ENCODE measurements at regions not wholly inside any gene's neighbourhood (a gene's known extent, or its start where the extent isn't known, plus 50 kb on each side); places are given as distances from the start of the nearest gene placed in this dataset.
"Not testable (repeated sequence)": the region's sequence is repeated elsewhere in the genome, so short reads cannot be mapped to it uniquely, and the experiment has no call there.

DNA sequence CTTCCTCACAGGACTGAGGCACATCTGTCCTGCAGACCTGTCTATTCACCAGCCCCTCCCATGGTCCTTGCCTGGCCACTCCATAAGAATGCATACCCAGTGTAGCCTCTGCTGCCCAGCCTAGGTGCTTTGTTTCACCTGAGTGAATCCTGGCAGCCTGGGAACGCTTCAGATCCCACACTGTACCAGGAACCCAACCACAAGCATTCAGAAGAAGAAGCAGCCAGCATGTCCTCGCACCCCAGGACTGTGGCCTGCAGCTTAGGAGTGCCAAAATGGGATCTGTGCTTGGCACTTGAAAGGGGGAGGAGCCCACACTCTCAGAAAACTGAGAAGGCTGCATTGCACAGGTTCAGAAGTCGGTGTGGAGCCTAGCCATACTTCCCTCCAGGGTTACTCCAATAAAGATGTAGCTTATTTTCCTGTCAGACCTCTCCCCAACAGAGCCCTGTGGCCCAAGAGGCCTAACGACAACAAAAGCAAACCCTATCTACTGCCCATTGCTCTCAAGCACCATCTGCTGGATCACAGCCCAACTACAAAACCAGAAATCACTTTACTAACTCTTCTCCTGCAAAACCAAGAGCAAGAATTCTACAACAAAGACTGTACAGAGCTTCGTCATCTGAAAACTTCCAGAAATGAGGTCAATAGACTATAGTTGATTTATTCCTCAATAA is 923.1 kb upstream of the NEGR1 start:
- H3K27me3 ChIP-seq: no peaks in the 10 kb centered on the region
- no peaks in the 10 kb centered on the region for H3K36me3 ChIP-seq
- H3K4me3 ChIP-seq: no peak overlapping the region
- H3K9me3 ChIP-seq: no peaks in the 10 kb centered on the region
- no peak overlapping the region for H3K27ac ChIP-seq
- intact Hi-C loops (cut with DNase I; ENCODE audit: low total_unique reads): no loop called here
- no peaks in the 10 kb centered on the region for H3K4me1 ChIP-seq
- no peak for TF ChIP-seq POLR2A (IDR thresholded peaks at IDR 0.05)
- TF ChIP-seq, protein P1, sequence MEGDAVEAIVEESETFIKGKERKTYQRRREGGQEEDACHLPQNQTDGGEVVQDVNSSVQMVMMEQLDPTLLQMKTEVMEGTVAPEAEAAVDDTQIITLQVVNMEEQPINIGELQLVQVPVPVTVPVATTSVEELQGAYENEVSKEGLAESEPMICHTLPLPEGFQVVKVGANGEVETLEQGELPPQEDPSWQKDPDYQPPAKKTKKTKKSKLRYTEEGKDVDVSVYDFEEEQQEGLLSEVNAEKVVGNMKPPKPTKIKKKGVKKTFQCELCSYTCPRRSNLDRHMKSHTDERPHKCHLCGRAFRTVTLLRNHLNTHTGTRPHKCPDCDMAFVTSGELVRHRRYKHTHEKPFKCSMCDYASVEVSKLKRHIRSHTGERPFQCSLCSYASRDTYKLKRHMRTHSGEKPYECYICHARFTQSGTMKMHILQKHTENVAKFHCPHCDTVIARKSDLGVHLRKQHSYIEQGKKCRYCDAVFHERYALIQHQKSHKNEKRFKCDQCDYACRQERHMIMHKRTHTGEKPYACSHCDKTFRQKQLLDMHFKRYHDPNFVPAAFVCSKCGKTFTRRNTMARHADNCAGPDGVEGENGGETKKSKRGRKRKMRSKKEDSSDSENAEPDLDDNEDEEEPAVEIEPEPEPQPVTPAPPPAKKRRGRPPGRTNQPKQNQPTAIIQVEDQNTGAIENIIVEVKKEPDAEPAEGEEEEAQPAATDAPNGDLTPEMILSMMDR (IDR thresholded peaks at IDR 0.05): no peak
- no peak for DNase-seq

DNA sequence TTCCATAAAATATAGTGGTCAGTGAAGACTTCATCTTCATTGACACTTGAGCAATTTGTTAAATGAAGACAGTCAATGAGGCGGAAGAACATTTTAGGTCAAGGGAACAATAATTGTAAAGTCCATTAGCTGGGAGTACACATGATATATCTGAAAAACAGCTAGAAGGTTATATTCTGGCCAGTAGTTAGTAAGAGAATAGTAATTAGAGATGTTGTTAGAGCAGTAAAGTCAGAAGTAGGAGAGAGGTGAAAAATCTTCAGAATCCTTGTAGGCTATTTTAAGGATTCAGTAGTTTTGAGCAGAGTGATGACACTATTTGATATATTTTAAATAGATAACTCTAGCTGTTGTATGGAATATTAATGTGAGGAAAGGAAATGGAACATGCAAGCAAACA is 915.6 kb upstream of the NEGR1 start:
- Histone ChIP-seq H3K27ac (no peak overlapping the region), H3K9me3 (no peaks in the 10 kb centered on the region), H3K4me1 (no peaks in the 10 kb centered on the region), H3K4me3 (no peak overlapping the region), H3K36me3 (no peaks in the 10 kb centered on the region), H3K27me3 (no peaks in the 10 kb centered on the region)
- TF ChIP-seq POLR2A (IDR thresholded peaks at IDR 0.05): no peak
- TF ChIP-seq, protein P1 (IDR thresholded peaks at IDR 0.05): no peak
- no peak for DNase-seq
- intact Hi-C loops (cut with DNase I; ENCODE audit: low total_unique reads): no loop called here

DNA sequence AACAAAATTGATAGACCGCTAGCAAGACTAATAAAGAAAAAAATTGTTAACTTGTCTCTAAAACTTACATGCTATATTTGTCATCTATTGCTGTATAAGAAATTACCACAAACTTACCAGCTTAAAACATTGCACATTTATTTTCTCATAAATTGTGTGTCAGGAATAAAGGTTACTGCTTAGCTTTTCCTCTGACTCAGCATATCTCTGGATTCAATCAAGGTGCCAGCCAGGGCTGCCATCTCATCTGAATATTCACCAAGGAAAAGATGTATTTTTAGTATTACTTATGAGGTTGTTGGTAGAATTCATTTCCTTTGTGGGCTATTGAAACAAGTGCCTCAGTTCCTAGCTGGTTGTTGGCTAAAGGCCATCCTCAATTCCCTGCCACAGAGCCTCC is 912.6 kb upstream of the NEGR1 start:
- Histone ChIP-seq H3K27ac (no peak overlapping the region), H3K4me1 (no peaks in the 10 kb centered on the region), H3K27me3 (no peaks in the 10 kb centered on the region), H3K36me3 (no peaks in the 10 kb centered on the region), H3K4me3 (no peak overlapping the region), H3K9me3 (no peaks in the 10 kb centered on the region)
- DNase-seq: no peak
- TF ChIP-seq POLR2A (IDR thresholded peaks at IDR 0.05): no peak
- TF ChIP-seq, protein P1 (IDR thresholded peaks at IDR 0.05): no peak
- intact Hi-C loops (cut with DNase I; ENCODE audit: low total_unique reads): no loop called here

DNA sequence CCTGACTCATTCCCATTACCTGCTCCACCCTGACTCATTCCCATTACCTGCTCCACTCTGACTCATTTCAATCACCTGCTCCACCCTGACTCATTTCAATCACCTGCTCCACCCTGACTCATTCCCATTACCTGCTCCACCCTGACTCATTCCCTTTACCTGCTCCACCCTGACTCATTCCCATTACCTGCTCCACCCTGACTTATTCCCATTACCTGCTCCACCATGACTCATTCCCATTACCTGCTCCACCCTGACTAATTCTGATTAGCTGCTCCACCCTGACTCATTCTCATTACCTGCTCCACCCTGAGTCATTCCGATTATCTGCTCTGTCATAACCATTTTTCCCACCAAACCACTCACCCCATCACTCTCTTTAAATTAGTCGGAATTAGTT is 901.2 kb upstream of the NEGR1 start:
- H3K4me1 ChIP-seq; H3K9me3 ChIP-seq; H3K4me3 ChIP-seq; H3K27me3 ChIP-seq; H3K36me3 ChIP-seq; intact Hi-C loops (cut with DNase I; ENCODE audit: low total_unique reads); DNase-seq; H3K27ac ChIP-seq: not testable (repeated sequence)

DNA sequence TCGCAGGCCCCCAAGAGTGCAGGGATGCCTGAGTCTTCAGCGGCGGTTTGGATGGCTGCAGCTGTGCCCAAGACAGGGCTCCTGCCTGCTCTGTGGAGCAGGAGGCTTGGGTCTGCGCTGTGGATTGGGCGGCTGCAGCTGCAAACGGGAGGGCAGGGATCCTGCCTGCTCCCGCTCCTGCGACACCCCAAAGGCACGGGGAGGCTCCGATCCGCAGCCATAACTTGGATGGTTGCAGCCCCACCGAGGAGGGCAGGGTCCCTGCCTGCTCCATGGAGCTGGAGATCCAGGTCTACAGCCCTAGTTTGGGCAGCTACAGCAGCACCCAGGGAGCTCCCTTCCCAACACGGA is 898.8 kb upstream of the NEGR1 start:
- DNase-seq: no peak
- Histone ChIP-seq H3K27me3 (no peaks in the 10 kb centered on the region), H3K27ac (no peak overlapping the region), H3K36me3 (no peaks in the 10 kb centered on the region), H3K4me3 (no peak overlapping the region), H3K9me3 (no peaks in the 10 kb centered on the region), H3K4me1 (no peaks in the 10 kb centered on the region)
- no peak for TF ChIP-seq POLR2A (IDR thresholded peaks at IDR 0.05)
- intact Hi-C loops (cut with DNase I; ENCODE audit: low total_unique reads): no loop called here

DNA sequence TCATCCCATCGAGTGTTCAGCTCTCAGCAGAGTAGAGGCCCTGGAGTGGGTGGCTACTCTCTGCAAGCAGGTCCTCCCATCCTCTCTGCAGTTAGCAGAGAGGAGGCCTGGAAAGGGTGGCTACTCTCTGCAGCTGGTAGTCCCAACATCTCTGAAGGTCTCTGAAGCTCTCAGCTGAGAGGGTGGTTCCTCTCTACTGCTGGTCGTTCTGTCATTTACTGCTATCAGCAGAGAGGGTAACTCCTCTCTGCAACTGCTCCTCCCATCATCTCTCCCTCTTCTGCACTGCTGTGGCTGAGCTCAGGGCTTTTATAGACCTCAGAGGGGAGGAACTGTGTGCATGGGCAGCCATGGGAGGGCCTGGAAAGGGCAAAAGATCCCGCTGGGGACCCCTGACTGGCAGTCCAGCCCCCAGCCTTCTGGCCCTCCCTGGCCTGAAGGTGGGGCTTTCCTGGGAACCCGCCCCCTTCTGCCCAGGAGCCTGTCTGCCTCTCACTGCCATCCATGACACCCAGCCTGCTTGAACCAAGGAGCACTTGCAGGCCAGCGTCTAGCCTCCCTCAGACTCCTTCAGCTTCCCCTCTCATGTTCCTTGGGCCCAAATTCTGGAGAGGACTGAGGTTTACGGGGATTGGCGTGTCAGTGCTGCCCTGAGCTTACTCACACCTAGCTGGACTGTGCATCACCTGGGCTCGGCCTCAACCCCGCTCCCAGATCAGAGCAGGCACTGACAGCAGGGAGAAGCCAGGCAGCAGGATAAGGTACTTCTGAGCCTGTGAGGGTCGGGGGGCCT is 898.3 kb upstream of the NEGR1 start:
- Histone ChIP-seq H3K4me3 (no peak overlapping the region), H3K9me3 (no peaks in the 10 kb centered on the region), H3K4me1 (no peaks in the 10 kb centered on the region), H3K36me3 (no peaks in the 10 kb centered on the region), H3K27me3 (no peaks in the 10 kb centered on the region), H3K27ac (no peak overlapping the region)
- DNase-seq: no peak
- intact Hi-C loops (cut with DNase I; ENCODE audit: low total_unique reads): no loop called here
- TF ChIP-seq, protein P1 (IDR thresholded peaks at IDR 0.05): no peak
- no peak for TF ChIP-seq POLR2A (IDR thresholded peaks at IDR 0.05)

Data from uterus (tissue), 3 donors.